Stimulated activated CD4-positive, alpha-beta T cell treated with anti-CD3 and anti-CD28 coated beads, Interleukin-1b, Interleukin-23, amount 100 ng/mL, for 4 hours (primary cell): ENCODE measurements at regions not wholly inside any gene's neighbourhood (a gene's known extent, or its start where the extent isn't known, plus 50 kb on each side); places are given as distances from the start of the nearest gene placed in this dataset.

ENCODE experiments used
- DNase-seq, 2 donors: peaks; one replicate each; pipeline ENCODE4 v3.0.0-alpha.2; 2020; ENCODE audit warnings: low read depth in 2 of 2

DNA sequence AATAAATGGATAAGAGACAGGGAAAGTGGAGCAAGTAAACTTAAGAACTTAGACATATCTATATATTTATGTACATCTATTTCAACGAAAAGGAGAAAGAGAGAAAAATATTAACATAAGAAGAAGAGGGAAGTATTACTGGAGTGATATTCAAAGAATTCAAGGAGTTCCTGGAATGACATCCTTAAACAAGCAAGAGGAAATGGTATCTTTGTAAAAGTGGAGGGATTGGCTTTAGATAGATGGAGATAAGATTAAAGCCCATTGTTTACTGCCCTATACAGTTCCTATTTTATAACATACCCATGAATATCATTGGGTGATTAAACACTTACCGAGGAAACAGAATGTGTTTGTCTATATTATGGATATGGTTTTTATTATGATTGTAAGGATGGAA is 1036.3 kb downstream of the TTLL7 start:
- DNase-seq: no peak

DNA sequence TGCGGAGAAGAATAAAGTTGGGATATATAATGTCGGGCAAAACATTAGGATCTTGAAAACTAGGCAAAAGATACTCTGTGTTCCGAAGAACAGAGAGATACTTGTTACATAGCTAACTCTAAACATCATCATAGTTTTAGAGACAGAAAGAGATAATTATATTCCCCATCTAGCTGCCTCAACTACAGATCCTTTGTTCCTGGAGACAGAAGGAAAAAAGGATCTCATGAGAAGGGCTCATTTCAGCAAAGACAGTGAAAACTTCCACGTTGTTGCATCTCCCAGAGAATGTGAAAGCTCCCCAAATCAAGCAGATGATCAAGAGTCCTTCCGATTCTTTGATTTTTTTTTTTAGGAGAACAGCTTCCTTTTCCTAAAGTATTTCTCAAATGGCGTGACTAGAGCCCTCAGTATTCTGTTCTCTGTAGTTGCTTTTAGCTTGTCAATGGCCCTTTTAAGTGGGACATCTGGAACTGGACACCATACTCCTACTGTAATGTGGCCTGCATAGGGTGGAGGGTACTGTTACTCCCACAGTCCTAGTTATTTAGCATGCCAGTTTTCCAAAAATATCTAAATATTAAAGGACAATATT is 1048.2 kb downstream of the TTLL7 start:
- DNase-seq: no peak

DNA sequence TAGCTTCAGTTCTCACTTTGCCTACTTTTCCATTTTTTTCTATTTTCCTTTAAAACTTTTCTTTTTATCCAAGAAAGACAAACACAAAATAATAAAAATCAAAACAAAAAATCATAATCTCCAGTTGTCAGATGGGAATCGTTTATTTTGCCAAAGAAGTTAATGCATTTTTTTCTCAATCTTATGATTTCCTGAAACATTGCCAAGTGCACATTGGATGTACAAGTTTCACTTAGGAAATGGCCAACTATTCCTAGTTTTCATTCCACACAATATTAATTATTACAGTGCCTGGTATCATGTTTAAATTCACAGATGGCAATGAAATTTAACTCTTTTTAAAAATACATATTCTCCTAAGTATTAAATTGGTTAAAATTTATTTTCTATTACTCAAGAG is 1050.5 kb downstream of the TTLL7 start:
- no peak for DNase-seq

DNA sequence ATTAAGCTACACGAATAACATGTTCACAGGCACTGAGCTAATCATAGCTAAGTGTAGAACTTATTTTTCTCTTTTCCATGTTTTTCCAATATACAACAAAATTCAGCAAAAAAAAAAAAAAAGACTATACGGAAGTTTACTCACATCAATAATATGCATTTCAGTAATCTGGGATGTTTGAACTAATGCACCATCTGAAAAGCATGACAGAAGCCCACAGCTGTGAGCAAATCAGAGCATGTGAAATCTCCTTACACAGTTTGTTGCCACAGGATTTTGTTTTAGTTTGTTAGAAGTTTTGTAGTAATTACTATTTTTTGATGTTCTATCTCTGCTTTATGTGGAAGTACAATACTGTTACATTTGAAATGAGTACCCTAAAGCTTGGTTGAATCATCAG is 1051.7 kb downstream of the TTLL7 start:
- DNase-seq: no peak

DNA sequence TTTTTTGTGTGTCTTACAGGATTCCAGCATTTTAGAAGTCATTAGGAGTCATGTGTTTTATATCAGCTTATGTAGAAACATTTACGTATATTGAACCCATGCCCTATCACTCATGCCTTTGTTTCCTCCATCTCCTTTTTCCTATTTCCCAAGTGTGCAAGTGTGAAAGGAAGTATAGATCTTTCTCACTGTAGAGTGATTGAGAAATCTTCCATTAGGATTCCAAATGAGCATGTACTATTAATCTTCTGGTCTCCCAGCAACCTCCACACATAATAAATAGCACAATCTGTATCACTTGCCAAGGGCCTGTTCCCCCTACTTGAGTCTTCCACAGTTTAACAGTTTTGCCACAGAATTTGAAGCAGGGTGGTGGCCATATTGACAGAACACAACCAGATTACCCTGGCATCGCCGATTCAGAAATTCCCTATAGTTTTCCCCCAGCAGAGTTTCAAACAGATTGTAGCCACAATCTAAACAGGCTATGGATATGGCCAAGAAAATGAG is 1052.8 kb downstream of the TTLL7 start:
- no peak for DNase-seq

DNA sequence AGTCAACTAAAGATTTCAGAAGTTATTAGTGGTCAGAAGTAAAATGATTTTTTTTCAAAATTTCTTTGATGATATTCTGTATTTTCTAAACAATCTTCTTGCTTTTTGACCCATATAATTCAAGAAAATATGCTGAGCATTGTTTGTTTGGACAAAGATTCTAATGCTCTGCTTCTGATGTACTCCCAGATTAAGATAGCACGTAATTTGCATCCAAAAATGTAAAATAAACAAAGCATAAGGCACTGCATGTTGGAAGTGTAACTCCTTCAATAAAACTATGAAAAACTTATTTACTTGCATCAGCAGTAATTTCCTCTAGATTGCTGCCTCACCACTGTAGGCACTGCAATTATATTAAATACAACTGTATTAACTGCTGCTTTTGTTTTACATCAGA is 1054.1 kb downstream of the TTLL7 start:
- no peak for DNase-seq

DNA sequence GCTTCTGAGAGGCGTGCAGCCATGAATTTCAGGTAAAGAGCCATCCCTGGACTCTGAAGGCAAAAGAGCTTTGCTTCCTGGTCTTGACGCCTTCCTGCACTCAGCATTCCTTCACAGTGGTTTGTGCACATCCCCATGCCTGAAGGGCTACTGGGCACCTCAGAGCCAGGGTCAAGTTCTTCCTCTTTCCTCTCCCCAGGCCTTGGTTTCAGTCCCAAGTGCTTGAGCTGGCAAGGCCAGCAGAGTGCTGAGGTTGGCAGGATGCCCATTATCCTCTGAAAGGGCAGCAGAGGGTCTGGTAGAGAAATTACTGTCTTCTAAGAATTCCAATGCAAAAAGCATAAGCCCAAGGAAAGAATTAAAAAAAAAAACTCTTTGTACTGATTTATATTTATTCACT is 1064.9 kb downstream of the TTLL7 start:
- no peak for DNase-seq

DNA sequence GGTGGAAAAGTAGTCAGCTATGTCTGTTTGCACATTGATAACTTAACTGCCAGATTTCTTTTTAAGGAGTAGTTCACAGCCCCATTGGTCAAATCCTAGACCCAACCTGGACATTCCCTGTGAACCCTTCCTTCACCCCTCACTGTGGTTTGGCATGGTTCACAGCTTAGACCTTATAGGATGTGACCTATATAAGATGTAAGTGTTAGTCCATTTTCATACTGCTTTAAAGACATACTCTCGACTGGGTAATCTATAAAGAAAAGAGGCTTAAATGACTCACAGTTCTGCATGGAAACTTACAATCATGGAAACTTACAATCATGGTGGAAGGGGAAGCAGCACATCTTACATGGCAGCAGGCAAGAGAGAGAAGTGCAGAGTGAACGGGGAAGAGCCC is 1066.2 kb downstream of the TTLL7 start:
- no peak for DNase-seq

DNA sequence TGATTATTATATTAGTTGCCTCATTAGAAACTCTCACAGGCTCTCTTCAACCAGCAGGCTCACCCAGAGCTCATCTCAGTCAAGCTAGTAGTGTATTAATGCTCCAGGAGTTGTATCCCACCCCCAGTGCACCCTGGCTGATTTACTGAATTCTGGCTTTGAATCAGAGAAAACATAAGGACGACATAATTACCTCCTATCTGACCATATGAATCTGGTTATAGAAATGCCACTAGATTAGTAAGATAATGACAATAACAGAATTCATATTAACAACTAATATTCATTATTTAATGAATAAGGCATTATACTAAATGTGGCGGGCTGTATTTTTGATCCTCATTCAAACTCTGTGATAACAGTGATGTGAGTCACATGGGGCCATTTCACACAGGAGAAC is 1066.7 kb downstream of the TTLL7 start:
- DNase-seq: no peak

DNA sequence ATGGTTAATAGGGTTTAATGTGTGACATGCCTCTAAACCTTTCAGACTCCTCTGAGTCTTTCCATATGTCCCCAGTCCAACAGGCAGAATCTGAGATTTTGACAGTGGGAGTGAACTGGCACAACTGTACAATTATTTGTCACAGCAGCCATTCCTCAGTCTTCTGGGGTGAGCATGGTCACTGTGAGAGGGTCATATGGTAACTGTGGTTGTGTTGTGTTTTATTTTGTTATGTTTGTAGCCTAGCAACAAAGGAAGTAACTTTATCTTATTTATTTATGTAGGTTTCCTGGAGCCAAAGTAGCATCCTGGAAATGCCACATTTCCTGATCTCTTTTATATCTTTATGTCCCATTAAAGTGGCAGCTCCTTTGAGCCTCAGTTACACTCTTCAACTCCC is 1067.9 kb downstream of the TTLL7 start:
- no peak for DNase-seq

DNA sequence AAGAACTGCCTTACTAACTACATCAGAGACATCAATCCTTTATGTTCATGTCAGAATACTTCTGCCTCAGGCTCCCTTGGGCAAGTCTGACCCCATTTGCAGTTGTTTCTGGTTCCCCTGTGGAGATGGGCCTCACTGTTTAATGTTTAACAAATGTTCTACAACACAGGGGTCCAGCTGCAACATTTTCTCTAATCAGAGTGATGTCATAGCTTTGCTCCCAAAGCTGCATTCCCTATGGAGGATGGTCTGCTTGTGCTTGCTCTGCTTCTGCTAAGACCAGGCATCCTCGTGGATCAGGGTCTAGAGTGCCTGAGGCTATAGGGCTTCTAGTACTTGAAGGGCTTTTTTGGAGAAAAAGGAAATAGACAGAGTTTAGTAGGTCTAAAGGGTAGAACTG is 1071.2 kb downstream of the TTLL7 start:
- no peak for DNase-seq

DNA sequence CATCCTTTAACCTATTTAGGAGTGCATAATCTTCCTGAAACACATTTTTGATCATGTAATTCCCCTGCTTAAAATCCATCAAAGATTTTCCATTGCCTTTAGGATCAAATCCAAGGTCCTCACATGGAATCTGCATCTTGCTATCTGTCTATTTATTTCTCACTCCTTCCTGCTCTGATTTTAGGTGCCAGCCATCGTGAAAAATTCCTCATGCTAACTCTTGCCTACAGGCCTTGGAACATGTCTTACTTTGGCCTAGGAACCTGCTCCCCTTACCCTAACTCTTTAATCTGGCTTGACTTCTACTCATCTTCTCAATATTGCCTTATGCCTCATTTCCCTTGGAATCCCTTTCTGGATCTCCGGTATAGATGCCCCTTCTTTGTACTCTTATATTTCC is 1074.3 kb downstream of the TTLL7 start:
- DNase-seq: no peak

DNA sequence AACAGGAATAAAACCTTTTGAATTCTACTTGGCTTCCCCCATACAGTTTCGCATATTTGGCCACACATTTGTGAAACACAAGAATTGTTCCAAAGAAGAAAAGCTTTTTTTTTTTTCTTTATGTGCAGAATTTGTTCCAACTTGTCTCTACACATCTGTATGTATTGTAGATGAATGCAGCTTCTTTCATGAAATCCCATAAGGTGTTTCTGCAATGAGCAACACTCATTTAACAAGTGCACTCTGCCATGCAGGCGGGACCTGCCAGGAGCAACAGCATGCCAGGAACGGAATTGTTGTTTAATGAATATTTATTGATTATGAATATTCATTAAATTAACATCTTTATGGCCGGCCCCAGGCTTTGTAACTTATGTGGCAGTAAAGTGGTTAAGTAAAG is 1075.0 kb downstream of the TTLL7 start:
- no peak for DNase-seq

DNA sequence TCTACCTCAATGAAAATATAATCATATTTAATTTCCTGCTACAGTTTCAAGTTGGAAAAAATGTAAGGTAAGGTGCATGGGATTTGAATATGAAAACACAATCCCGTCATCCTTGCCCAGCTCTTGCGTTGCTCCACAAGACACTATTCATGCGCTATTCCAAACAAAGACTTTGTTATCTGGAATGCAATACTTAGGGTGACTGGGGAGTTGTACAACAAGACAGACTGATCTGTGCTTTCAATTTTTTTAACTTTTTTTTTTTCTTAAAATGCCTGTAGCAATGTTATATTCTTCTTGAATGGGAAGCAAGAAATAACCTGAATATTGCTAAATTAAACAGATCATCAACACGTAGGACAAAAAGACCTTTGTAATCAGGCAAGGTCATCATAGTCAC is 1077.2 kb downstream of the TTLL7 start:
- DNase-seq: no peak

DNA sequence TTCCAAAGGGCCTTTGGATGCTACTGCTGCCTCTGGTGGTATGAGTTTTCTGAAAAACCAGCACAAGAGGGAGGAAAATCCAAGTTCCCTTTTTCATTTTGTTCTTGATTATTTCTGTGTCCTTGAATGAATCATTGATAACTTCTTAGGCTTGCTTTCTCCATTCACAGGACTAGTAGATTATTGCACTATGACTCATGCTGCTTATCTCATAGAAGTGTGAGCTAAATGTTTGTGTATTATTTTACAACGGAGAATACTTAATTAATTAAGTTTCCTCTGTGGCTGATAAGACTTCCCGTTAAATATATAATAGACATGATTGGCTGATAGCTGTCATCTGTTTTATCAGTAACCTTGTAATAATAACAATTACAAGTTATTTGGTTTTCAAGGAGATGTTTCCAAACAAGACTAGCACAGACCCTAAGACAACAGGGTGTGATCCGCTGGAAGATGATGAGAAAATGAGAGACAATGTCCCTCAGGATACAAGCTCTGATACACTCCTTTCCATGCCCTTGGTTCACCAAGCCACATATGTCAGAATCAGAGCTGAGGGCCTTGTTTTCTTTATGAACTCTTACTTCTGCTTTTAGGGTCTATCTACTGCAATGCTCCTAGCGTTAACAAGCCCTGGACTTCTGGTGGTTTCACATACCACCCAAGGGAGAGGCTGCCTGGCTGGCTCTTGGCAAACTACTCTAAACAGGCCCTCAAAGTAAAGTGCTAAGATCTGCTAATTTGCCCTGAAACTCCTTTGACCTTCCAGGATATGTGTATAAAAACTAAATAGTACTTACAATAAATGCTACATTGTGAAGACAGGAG is 1078.3 kb downstream of the TTLL7 start:
- DNase-seq: no peak

DNA sequence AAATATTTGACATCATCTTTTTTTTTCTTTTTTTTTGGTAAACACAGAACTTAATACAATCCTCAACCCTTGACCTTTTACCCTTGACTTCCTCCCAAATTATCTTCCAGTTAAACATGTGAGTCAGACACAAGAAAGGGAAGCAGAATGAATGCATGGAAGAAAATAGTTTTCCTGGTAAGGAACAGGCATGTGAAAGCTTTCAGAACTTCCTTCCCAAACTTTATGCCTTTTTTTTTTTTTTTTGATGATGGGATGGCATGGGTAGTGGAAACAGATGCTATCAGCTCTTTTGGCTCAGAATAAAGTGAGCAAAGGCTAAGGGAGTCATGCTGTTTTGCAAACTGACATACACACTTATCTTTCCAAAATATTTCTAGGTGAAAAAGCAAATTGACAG is 1079.1 kb downstream of the TTLL7 start:
- no peak for DNase-seq

DNA sequence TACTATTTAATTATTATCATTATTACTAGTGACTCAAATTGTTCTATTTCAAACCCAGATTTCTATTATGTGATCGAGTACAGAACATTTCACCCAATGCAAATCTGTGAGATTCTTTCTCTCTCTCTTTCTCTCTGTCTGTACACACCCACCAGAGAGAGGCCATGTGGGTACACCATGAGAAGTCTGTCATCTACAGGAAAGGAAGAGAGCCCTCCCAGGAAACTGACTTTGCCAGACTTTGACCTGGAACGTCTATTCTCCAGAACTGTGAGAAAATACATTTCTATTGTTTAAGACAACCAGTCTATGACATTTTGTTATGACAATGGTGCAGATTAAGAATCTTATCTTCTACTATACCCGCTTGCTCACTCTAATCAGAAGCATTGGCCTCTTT is 1091.6 kb downstream of the TTLL7 start:
- DNase-seq: no peak

DNA sequence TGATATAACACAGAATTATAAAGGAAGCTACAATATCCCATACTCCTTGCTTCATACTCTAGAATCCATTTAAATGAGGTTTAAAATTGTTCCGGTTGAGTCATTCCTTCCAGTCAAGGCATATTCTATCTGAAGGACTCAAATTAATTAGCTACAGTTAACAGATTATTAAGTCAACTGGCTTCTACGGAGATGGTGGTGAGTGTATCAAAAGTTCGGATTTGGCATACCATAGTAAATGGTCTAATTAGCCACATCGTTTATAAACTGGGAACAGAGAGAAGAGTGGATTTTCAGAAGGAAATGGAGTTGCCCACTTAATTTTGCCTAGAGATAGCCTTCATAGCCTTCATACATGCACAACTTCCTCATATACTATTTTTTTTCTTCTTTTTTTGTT is 1095.3 kb downstream of the TTLL7 start:
- DNase-seq: no peak

DNA sequence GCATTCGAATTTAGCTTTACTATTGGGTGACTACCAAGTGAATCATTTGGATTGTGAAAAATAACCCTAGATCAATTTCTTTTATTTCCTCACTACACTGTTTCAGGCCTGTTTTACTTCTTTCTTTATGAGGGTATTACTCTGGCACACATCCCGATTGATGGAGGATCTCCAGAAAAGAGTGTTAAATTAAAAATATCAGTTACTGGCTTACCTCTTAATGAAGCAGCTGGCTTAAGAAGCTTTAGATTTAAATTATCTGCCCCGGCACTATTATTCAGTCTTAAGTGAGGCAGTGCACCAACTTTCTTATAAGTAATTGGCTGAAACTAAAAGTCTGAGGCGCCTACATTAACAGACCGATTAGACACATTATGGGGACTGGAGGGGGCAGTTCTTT is 1097.4 kb downstream of the TTLL7 start:
- DNase-seq: no peak

DNA sequence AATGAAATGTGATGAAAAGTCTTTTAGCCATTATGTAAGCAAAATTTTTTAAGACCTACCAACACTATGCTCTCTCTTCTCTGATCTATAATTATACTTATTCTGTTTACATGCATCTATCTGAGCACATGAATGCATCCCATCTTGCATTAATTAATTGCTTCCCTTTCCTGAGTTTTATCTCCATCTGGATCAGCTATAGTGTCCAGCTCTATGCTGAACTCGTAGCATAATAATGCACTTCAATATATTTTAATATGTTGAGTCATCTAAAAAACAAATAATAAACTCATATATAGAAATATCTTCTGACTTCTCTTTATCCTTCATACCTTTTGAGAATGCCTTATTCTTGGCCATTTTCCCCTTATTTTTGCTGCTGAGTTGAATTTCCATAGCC is 1097.8 kb downstream of the TTLL7 start:
- no peak for DNase-seq

DNA sequence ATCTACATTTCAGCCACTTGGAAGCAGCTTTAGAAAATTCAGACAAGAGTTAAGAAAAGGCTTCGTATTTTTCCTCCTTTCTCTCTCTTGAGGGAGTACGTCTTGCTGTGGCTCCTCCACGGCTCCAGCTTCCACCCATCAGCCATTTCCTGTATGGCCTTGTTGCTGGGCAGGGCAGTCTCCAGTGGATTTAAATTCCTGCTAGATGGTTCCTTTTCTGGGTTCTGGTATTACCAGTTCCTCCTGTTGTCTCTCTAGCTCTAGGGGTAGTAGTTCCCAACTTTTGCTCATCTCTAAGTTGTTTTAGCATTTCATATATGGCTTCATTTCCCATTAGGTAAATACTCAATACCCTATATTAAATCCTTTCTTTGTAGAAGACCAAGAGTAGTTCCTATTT is 1098.3 kb downstream of the ADGRL2 start:
- DNase-seq: no peak

DNA sequence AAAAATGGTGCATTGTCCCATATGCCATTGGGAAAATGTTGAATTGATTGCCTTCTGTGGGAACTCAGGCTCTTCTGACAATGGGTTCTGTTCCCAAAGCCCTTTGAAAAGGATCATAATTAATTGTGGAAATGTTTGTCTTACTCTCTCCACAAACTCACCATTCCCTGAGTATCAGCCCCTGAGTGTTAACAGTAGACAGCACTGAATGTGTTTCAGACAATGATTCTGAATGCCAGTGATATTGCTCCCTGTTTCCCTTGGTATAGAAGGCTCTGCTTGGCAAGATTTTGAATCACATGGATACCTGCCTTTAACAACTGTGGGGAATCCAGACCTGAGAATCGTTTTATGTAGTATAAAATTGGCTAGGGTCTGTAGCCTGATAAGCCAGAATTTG is 1096.8 kb downstream of the ADGRL2 start:
- DNase-seq: no peak

DNA sequence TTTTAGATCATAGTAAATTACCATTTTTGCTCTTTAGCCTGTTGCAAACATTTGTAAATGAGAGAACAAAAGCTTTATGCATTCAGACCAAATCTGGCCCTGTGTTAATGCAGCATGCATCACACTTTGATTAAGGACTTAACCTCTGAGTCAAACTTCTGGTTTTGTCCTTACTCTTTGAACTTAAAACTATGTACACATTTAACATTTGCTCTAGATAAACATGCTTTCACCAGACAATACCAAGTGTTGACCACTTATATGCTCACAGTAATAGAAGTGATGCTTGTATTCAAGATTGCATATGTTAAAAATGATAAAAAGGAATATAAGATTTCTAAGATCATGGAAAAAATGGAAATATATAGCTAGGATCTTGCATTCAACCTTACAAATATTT is 1095.3 kb downstream of the ADGRL2 start:
- no peak for DNase-seq

DNA sequence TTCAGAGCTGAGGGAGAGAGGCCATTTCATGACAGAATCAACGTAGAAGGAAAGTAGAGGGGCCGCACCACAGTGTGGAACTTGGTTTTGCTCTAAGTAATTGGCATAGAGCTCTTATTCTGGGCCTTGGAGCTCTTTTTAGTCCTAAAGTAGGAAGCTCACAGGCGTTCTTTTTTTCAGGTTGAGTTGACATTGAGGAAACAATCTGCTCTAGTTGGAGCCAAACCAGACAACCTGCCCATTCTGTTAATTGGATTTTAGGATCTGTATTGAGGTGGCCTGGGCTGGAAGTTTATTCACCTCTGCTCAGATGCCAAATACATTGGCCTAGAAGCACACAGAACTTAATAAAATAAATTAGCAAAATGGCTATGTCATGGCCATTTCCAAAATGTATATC is 1093.9 kb downstream of the ADGRL2 start:
- DNase-seq: no peak
